ENCODE measurements at regions not wholly inside any gene's neighbourhood (a gene's known extent, or its start where the extent isn't known, plus 50 kb on each side); places are given as distances from the start of the nearest gene placed in this dataset.
"Not testable (repeated sequence)": the region's sequence is repeated elsewhere in the genome, so short reads cannot be mapped to it uniquely, and the experiment has no call there.

DNA sequence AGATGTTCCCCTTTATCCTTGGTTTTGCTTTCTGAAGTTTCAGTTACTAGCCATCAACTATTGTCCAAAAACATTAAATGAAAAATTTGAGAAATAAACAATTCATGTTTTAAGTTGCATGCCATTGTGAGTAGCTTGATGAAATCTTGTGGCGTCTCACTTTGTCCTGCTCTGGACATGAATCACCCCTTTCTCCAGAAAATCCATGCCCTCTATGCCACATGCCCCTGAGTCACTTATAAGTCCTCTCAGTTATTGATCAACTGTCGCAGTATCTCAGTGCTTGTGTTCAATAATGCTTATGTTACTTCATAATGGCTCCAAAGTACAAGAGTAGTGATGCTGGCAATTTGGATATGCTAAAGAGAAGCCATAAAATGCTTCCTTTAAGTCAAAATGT, 208.0 kb upstream of the FERD3L start:
- Histone ChIP-seq H3K27ac (replicated peaks) (no peak overlapping the region), H3K4me1 (no peaks in the 10 kb centered on the region), H3K4me3 (no peak overlapping the region), H3K27me3 (ENCODE audit: low read depth) (no peaks in the 10 kb centered on the region), H3K36me3 (no peaks in the 10 kb centered on the region), H3K9me3 (replicated peaks) (peaks cover 4% of the 10 kb centered on the region)
- TF ChIP-seq, protein P1, sequence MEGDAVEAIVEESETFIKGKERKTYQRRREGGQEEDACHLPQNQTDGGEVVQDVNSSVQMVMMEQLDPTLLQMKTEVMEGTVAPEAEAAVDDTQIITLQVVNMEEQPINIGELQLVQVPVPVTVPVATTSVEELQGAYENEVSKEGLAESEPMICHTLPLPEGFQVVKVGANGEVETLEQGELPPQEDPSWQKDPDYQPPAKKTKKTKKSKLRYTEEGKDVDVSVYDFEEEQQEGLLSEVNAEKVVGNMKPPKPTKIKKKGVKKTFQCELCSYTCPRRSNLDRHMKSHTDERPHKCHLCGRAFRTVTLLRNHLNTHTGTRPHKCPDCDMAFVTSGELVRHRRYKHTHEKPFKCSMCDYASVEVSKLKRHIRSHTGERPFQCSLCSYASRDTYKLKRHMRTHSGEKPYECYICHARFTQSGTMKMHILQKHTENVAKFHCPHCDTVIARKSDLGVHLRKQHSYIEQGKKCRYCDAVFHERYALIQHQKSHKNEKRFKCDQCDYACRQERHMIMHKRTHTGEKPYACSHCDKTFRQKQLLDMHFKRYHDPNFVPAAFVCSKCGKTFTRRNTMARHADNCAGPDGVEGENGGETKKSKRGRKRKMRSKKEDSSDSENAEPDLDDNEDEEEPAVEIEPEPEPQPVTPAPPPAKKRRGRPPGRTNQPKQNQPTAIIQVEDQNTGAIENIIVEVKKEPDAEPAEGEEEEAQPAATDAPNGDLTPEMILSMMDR (IDR thresholded peaks at IDR 0.05; ENCODE audit: borderline replicate concordance) = no peak
- intact Hi-C loops (cut with micrococcal nuclease) = no loop called here
- DNase-seq = no peak

DNA sequence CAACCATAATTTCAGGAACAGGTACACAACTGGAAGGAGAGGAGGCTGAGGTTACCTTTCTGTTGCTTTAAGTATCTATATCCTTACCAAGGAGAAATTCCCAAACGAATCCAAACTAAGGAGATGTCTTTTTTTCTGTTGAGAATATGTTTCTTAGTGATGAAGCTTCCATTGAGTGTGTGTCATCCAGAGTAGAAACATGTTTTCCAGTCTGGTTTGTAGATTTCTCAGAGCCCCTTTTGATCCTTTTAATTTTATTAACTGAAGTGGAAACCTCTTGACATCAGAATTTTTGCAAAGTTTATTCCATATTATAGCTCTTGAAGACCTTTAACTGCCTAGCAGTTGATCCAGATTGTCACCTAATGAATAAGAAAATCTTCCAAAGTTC, 207.1 kb upstream of the FERD3L start:
- no peak overlapping the region for H3K4me3 ChIP-seq
- no peak overlapping the region for H3K27ac ChIP-seq (replicated peaks)
- TF ChIP-seq, protein P1 (IDR thresholded peaks at IDR 0.05; ENCODE audit: borderline replicate concordance) = no peak
- no peaks in the 10 kb centered on the region for H3K27me3 ChIP-seq (ENCODE audit: low read depth)
- no peak for DNase-seq
- intact Hi-C loops (cut with micrococcal nuclease) = no loop called here
- no peaks in the 10 kb centered on the region for H3K4me1 ChIP-seq
- peaks cover 4% of the 10 kb centered on the region for H3K9me3 ChIP-seq (replicated peaks)
- H3K36me3 ChIP-seq = no peaks in the 10 kb centered on the region

DNA sequence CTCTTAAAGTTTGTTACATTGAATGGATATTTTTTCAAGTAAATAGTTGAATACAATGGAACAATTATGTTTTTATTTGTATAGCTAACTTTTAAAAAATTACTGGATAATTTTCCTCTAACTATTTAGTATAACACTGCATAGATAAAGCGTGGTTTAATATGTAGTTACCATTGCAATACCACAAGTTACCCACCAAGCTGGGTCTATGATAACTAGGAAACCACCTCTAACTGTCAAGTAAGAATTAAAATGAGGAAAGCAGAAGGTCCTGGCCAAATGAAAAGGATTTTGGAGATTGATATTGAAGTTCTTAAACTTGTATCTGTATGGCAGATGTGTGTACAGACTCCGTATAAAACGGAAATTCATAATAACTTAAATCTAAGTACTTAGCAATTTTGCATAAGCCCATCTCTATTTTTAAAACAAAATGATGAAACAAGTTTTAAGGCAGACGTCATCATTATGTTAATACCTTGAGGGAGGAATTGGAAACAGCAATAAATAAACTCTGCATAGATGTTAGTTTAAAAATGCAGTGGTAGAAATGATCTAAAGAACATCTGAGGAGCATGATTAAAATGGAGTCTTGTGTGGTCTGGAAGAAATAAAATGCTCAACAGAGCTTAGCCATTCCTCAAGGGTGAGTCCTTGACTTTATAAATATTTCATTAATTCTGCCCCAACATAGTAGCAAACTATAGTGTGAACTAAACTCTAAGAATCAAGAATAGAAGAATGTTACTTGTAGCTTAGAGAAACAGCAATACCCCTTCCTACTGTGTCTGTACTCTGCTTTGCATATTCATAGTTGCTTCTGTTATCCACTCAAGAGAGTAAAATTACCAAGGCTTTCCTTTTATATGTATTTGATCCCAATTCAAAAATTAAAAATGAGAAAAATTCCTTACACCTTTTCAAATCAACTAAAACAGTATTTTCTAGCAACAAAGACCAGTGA, 206.4 kb upstream of the FERD3L start:
- DNase-seq = no peak
- TF ChIP-seq, protein P1 (IDR thresholded peaks at IDR 0.05; ENCODE audit: borderline replicate concordance) = no peak
- H3K27ac ChIP-seq (replicated peaks) = no peak overlapping the region
- H3K4me3 ChIP-seq = no peak overlapping the region
- H3K36me3 ChIP-seq = no peaks in the 10 kb centered on the region
- no peaks in the 10 kb centered on the region for H3K27me3 ChIP-seq (ENCODE audit: low read depth)
- intact Hi-C loops (cut with micrococcal nuclease) = no loop called here
- no peaks in the 10 kb centered on the region for H3K4me1 ChIP-seq
- peaks cover 4% of the 10 kb centered on the region for H3K9me3 ChIP-seq (replicated peaks)

DNA sequence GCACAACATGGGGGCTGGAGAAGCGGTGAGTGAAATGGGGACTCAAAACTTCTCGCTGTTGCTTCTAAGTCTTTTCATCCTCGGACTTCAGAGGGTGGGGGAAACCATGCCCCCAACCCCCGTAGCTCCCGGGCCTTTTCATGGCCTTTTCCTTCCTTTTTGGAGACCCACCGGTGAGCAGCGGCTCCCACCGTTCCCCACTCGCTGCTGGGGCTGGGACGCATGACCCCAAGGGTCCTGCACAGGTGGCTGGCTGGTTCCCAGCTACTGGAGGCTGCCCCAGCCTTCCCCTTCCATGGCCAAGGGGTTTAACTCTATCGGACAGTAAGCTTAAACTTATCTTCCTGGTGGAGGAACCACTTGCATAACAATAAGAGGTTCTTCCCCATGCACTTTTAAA, 194.3 kb upstream of the FERD3L start:
- no peaks in the 10 kb centered on the region for H3K27me3 ChIP-seq (ENCODE audit: low read depth)
- peaks cover 9% of the 10 kb centered on the region for H3K9me3 ChIP-seq (replicated peaks)
- intact Hi-C loops (cut with micrococcal nuclease) = no loop called here
- TF ChIP-seq, protein P1 (IDR thresholded peaks at IDR 0.05; ENCODE audit: borderline replicate concordance) = no peak
- H3K27ac ChIP-seq (replicated peaks) = no peak overlapping the region
- no peaks in the 10 kb centered on the region for H3K4me1 ChIP-seq
- DNase-seq = no peak
- no peak overlapping the region for H3K4me3 ChIP-seq
- no peaks in the 10 kb centered on the region for H3K36me3 ChIP-seq

DNA sequence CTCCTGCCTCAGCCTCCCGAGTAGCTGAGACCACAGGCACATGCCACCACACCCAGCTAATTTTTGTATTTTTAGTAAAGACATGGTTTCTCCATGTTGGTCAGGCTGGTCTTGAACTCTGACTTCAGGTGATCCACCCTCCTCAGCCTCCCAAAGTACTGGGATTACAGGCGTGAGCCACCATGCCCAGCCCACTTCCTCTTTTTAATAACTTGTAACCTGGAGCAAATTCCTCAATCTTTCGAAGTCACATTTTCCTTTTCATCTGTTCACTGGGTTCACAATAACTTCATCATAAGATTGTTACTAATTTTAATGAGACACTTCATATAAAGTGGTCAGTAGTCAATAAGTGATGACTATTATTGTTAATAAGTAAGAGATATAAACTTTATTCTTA, 193.3 kb upstream of the FERD3L start:
- intact Hi-C loops (cut with micrococcal nuclease); H3K27me3 ChIP-seq (ENCODE audit: low read depth): not testable (repeated sequence)

DNA sequence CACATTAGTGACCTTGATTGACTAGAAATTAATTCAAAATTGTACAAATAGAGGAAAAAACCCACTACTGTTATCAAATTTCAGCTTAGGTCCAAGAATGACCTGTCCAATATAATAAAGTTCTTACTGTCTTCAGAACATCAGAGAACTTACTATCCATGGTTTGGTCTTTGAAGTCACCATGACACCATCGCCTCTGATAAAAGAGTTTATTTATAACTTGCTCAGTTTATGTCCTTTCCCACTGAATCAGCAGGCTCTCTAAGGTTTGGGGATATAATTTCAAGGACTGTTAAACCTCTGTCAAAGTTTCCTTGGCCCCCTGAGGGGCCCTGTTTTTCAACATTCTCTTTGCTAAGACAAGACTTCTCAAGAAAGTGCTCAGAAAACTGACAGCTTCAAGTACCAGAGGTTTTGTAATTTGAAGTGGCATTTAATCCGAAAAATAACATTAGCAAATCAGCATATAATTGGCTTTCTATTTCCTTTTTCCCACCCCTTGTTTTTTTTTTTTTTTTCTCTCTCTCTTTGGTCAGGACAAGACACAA, 191.7 kb upstream of the FERD3L start:
- DNase-seq = no peak
- Histone ChIP-seq H3K27me3 (ENCODE audit: low read depth) (no peaks in the 10 kb centered on the region), H3K36me3 (no peaks in the 10 kb centered on the region), H3K9me3 (replicated peaks) (no peaks in the 10 kb centered on the region), H3K4me3 (no peak overlapping the region), H3K4me1 (no peaks in the 10 kb centered on the region), H3K27ac (replicated peaks) (no peak overlapping the region)
- TF ChIP-seq, protein P1 (IDR thresholded peaks at IDR 0.05; ENCODE audit: borderline replicate concordance) = no peak
- intact Hi-C loops (cut with micrococcal nuclease) = no loop called here

More for the DNA sequence above, 193.3 kb upstream of the FERD3L start:
- H3K36me3 ChIP-seq; H3K9me3 ChIP-seq (replicated peaks); DNase-seq; H3K4me3 ChIP-seq; H3K4me1 ChIP-seq; H3K27ac ChIP-seq (replicated peaks): not testable (repeated sequence)
